A549 (cell line): ENCODE measurements at regions not wholly inside any gene's neighbourhood (a gene's known extent, or its start where the extent isn't known, plus 50 kb on each side); places are given as distances from the start of the nearest gene placed in this dataset.

Source experiments
- ATAC-seq, 2 experiments: fragments of 200-7000 bp in 1 of 2; fragments of >200 bp in 1 of 2; cut with Nextera tagmentation in 1 of 2; cut with Tn5 transposase in 1 of 2; 3 replicates each; pipeline versions ENCODE4 v1.8.0 to v1.9.1; 2018 to 2020; ENCODE audit warnings: mild to moderate bottlenecking in 1 of 2, moderate library complexity in 1 of 2
- CTCF ChIA-PET: fragments of 300-600 bp; sonication (Branson Sonifier 250); formaldehyde crosslinking; extraction: SDS; loops from one replicate; lab custom pipeline; 2021; ENCODE audit warnings: antibody characterized with exemption, inconsistent platforms; lab: Yijun Ruan, JAX
- POLR2A ChIA-PET: fragments of 350-600 bp; formaldehyde crosslinking; extraction: SDS; loops from one replicate; lab custom pipeline; 2021; ENCODE audit warnings: antibody characterized with exemption, inconsistent platforms; lab: Yijun Ruan, JAX
- DNase-seq, 2 experiments: peaks; one replicate each; pipeline versions ENCODE4 v3.0.0 to v3.0.0-alpha.2; 2011 to 2016; ENCODE audit warnings: low read depth in 1 of 2, low spot score in 1 of 2
- FAIRE-seq: peaks from 2 replicates; lab custom pipeline; 2011; peaks lifted over from hg19 to GRCh38; lab: Jason Lieb, UNC
- H3K27ac ChIP-seq, 2 experiments: fragments of >200 bp; sonication (Bioruptor Twin); formaldehyde crosslinking; 3 replicates each; pipeline ENCODE4 v1.5.1; 2016 to 2017
- H3K4me1 ChIP-seq: fragments of >200 bp; sonication (Bioruptor Twin); formaldehyde crosslinking; 3 replicates; pipeline ENCODE4 v1.6.1; 2016
- H3K4me2 ChIP-seq: fragments of >200 bp; sonication (Bioruptor Twin); formaldehyde crosslinking; 3 replicates; pipeline ENCODE4 v1.6.1; 2016
- H3K4me3 ChIP-seq: fragments of >200 bp; sonication (Bioruptor Twin); formaldehyde crosslinking; 3 replicates; pipeline ENCODE4 v1.5.1; 2016
- H3K9me3 ChIP-seq: fragments of >200 bp; sonication (Bioruptor Twin); formaldehyde crosslinking; 3 replicates; pipeline ENCODE4 v1.6.1; 2016
- BHLHE40 ChIP-seq: IDR thresholded peaks from 2 replicates; pipeline ENCODE4 v1.6.1; 2012; ENCODE audit warnings: low read depth, low read length, inconsistent platforms
- CBX8 ChIP-seq: fragments of 200-600 bp; sonication (generic); IDR thresholded peaks from 2 replicates; pipeline ENCODE4 v1.6.1; 2016
- CEBPB ChIP-seq, 2 experiments: fragments of >200 bp in 1 of 2; sonication (Bioruptor Twin) in 1 of 2; formaldehyde crosslinking in 1 of 2; IDR thresholded peaks; 2 replicates each; pipeline ENCODE4 v1.6.1; 2012 to 2016
- EHF ChIP-seq: fragments of 250-450 bp; sonication (Bioruptor Pico); IDR thresholded peaks from 2 replicates; pipeline ENCODE4 v1.5.0; 2020; ENCODE audit warnings: mild to moderate bottlenecking
- EHMT2 ChIP-seq: fragments of 200-600 bp; sonication (generic); IDR thresholded peaks from 2 replicates; pipeline ENCODE4 v1.6.1; 2016; ENCODE audit warnings: antibody characterized with exemption, low read depth, mild to moderate bottlenecking, moderate library complexity
- FOSB ChIP-seq: fragments of 250-450 bp; sonication (Bioruptor Pico); IDR thresholded peaks from 2 replicates; pipeline ENCODE4 v1.5.0; 2020; ENCODE audit warnings: mild to moderate bottlenecking, moderate library complexity
- FOSL2 ChIP-seq, 2 experiments: fragments of 450-650 bp in 1 of 2; fragments of >200 bp in 1 of 2; sonication (Bioruptor Twin) in 1 of 2; formaldehyde crosslinking; IDR thresholded peaks; 2 replicates each; pipeline versions ENCODE4 v1.5.0 to v1.6.1; 2016 to 2020; ENCODE audit warnings: mild to moderate bottlenecking in 1 of 2, moderate library complexity in 1 of 2
- HDAC2 ChIP-seq: fragments of 200-600 bp; sonication (generic); IDR thresholded peaks from 2 replicates; pipeline ENCODE4 v1.6.1; 2016
- HEYL ChIP-seq: fragments of 250-450 bp; sonication (Bioruptor Pico); IDR thresholded peaks from 2 replicates; pipeline ENCODE4 v1.8.0; 2021; ENCODE audit warnings: mild to moderate bottlenecking, moderate library complexity
- HOXB5 ChIP-seq: fragments of 250-450 bp; sonication (Bioruptor Pico); IDR thresholded peaks from 2 replicates; pipeline ENCODE4 v1.5.0; 2020; ENCODE audit warnings: mild to moderate bottlenecking, moderate library complexity
- KDM1A ChIP-seq: fragments of 200-600 bp; sonication (generic); IDR thresholded peaks from 2 replicates; pipeline ENCODE4 v1.6.1; 2016; ENCODE audit warnings: low read depth, mild to moderate bottlenecking
- KDM5A ChIP-seq: fragments of 200-600 bp; sonication (generic); IDR thresholded peaks from 2 replicates; pipeline ENCODE4 v1.6.1; 2016; ENCODE audit warnings: antibody characterized with exemption, mild to moderate bottlenecking
- MAZ ChIP-seq: fragments of 150-350 bp; IDR thresholded peaks from 2 replicates; pipeline ENCODE4 v1.6.1; 2014; ENCODE audit warnings: antibody characterized with exemption, low read depth, low read length, borderline replicate concordance
- MYC ChIP-seq: IDR thresholded peaks from 2 replicates; pipeline ENCODE4 v1.6.1; 2012; ENCODE audit warnings: mild to moderate bottlenecking, inconsistent platforms, low read length, improper control_type of control experiment, borderline replicate concordance
- NR3C1 ChIP-seq: fragments of >200 bp; sonication (Bioruptor Twin); formaldehyde crosslinking; IDR thresholded peaks from 3 replicates; pipeline ENCODE4 v1.6.1; 2017
- PHF8 ChIP-seq: fragments of 200-600 bp; sonication (generic); IDR thresholded peaks from 2 replicates; pipeline ENCODE4 v1.6.1; 2016; ENCODE audit warnings: low read depth, mild to moderate bottlenecking, antibody characterized with exemption, moderate library complexity, borderline replicate concordance
- POLR2A ChIP-seq: IDR thresholded peaks from 2 replicates; pipeline ENCODE4 v1.6.1; 2012; ENCODE audit warnings: mild to moderate bottlenecking, low read length
- POLR2AphosphoS2 ChIP-seq: conservative IDR thresholded peaks from 2 replicates; pipeline ENCODE4 v1.6.1; 2012; ENCODE audit warnings: low read length, improper control_type of control experiment, inconsistent platforms
- RAD21 ChIP-seq, 2 experiments: fragments of >200 bp in 1 of 2; sonication (Bioruptor Twin) in 1 of 2; formaldehyde crosslinking in 1 of 2; IDR thresholded peaks in 1 of 2; conservative IDR thresholded peaks in 1 of 2; 2 replicates in 1 of 2; 3 replicates in 1 of 2; pipeline ENCODE4 v1.6.1; 2012 to 2018; ENCODE audit warnings: inconsistent platforms in 1 of 2
- RCOR1 ChIP-seq: fragments of 150-350 bp; IDR thresholded peaks from 2 replicates; pipeline ENCODE4 v1.6.1; 2014; ENCODE audit warnings: antibody characterized with exemption, low read length, low read depth
- TFCP2L1 ChIP-seq: fragments of 250-450 bp; sonication (Bioruptor Pico); IDR thresholded peaks from 2 replicates; pipeline ENCODE4 v1.5.0; 2021; ENCODE audit warnings: mild to moderate bottlenecking
- TP53 ChIP-seq: fragments of 250-450 bp; sonication (Bioruptor Pico); IDR thresholded peaks from 2 replicates; pipeline ENCODE4 v1.5.0; 2021; ENCODE audit warnings: mild to moderate bottlenecking, moderate library complexity
- ZC3H11A ChIP-seq: fragments of 450-650 bp; IDR thresholded peaks from 2 replicates; pipeline ENCODE4 v1.6.1; 2014; ENCODE audit warnings: antibody characterized with exemption, mild to moderate bottlenecking
- ZFP36 ChIP-seq: fragments of 450-650 bp; IDR thresholded peaks from 2 replicates; pipeline ENCODE4 v1.6.1; 2014; ENCODE audit warnings: borderline replicate concordance; ENCODE audit not compliant: partially characterized antibody
- ZNF302 ChIP-seq: fragments of 250-450 bp; sonication (Bioruptor Pico); IDR thresholded peaks from 2 replicates; pipeline ENCODE4 v1.9.0; 2021; ENCODE audit warnings: inconsistent platforms, mild to moderate bottlenecking, moderate library complexity
- ZSCAN20 ChIP-seq: fragments of 250-450 bp; sonication (Bioruptor Pico); IDR thresholded peaks from 2 replicates; pipeline ENCODE4 v1.8.0; 2022; ENCODE audit warnings: mild to moderate bottlenecking, moderate library complexity
- WGBS: methylation state at CpG from one replicate; pipeline ENCODE4 v1.1.6; 2017; ENCODE audit errors: missing lambda C conversion rate; 5-methylcytosine and 5-hydroxymethylcytosine counted together
- TF ChIP-seq, protein P1 (sequence below): fragments of >200 bp; sonication (Bioruptor Twin); formaldehyde crosslinking; IDR thresholded peaks from 3 replicates; pipeline ENCODE4 v1.5.1; 2016
- TF ChIP-seq, protein P2 (sequence below): fragments of 250-450 bp; sonication (Bioruptor Pico); IDR thresholded peaks from 2 replicates; pipeline ENCODE4 v1.5.0; 2021; ENCODE audit warnings: mild to moderate bottlenecking, moderate library complexity, borderline replicate concordance

DNA sequence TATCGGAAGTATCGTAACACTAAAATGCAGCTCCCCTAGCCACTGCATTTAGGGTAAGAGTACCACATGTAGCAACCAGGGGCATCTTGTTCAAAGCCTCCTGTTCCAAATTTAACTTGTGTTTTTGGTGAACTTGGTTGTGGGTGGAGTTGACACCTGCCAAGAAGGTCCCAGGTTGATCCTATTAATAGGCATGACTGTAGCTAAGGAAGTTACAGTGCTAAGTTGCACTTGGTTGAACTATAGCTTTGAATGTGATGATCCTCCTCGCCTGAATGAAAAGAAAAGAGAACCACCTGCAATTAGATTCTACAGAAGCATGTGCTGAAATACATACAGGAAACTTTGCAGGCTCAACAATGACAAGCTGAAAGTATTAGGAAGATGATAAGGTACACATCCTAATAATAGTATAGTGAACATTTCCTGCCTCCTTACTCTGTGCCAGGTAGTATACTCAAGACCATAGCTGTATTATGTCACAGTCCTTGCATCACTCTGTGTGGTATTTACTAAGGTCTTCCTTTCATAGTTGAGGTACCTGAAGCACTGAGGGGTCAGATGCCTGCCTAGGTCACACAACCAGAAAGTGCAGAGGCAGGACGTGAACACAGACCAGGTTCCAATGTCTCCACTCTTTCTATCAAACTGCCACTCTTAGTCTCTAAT is 64.5 kb upstream of the PIP5K1B start:
- CTCF ChIA-PET, result no interaction called here
- Histone ChIP-seq H3K9me3 (no peaks in the 10 kb centered on the region), H3K27ac (no peak overlapping the region), H3K4me3 (no peak overlapping the region), H3K4me1 (no peaks in the 10 kb centered on the region), H3K4me2 (no peak overlapping the region)
- 46% methylated on average over 4 of the region's 4 CpGs for whole genome bisulfite sequencing
- DNase-seq, result no peak
- POLR2A ChIA-PET, result no interaction called here
- TF ChIP-seq POLR2AphosphoS2 (no peak), HDAC2 (no peak), EHF (CRISPR knock-in tag) (no peak), ZNF302 (CRISPR knock-in tag) (no peak), RCOR1 (no peak), TP53 (CRISPR knock-in tag) (no peak), ZSCAN20 (CRISPR knock-in tag) (no peak), KDM1A (no peak), HOXB5 (no peak), PHF8 (no peak), POLR2A (no peak), CEBPB (IDR thresholded peaks at IDR 0.05) (no peak)
- no peak for ATAC-seq
- FAIRE-seq, result no peak

DNA sequence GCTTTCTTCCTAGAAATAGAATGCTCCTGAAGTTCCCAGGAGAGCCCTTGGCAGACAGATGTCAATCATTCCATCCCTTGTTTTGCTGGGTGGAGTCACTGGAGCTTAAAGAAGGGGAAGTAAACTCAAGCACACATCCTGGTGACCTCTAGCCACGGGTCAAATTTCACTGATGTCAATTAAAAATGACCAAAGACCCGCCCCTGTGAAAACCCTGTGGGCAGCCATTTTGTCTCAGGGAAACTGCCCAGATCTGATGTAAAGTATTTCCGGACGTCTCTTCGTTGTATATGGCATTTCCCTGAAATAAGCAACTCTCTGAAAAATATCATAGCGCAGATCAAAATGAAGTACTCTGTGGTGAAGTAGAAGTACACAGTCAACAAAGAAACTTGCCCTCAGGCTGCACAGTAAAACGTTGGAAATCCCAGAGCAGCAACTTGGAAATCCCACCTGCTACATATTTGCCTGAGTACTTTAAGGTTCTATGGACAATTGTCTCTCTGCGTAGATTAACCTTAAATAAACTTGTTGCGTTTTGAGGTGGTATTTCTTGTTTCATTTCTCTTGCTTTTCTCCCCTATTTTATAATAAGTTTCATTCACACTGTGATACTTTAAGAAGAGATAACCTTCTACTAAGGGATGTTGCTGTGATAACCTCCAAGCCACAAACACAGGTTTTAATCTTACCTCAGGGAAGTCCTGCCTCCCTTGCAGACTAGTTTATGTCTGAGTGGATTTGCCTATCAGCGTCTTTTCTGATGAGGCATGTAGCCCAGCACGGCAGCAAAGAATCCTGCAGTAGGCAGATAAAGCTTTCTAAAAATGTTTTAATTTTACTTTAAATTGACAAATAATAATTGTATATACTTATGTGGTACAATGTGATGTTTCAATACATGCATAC is 60.9 kb upstream of the PIP5K1B start:
- TF ChIP-seq KDM1A, result no peak
- TF ChIP-seq, protein P1, sequence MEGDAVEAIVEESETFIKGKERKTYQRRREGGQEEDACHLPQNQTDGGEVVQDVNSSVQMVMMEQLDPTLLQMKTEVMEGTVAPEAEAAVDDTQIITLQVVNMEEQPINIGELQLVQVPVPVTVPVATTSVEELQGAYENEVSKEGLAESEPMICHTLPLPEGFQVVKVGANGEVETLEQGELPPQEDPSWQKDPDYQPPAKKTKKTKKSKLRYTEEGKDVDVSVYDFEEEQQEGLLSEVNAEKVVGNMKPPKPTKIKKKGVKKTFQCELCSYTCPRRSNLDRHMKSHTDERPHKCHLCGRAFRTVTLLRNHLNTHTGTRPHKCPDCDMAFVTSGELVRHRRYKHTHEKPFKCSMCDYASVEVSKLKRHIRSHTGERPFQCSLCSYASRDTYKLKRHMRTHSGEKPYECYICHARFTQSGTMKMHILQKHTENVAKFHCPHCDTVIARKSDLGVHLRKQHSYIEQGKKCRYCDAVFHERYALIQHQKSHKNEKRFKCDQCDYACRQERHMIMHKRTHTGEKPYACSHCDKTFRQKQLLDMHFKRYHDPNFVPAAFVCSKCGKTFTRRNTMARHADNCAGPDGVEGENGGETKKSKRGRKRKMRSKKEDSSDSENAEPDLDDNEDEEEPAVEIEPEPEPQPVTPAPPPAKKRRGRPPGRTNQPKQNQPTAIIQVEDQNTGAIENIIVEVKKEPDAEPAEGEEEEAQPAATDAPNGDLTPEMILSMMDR, result no peak
- no peak for TF ChIP-seq ZFP36
- TF ChIP-seq MAZ, result no peak
- no peak for TF ChIP-seq FOSL2 (IDR thresholded peaks at IDR 0.05)
- no peak for TF ChIP-seq FOSL2 (CRISPR knock-in tag; IDR thresholded peaks at IDR 0.05)
- no peak for TF ChIP-seq RAD21 (conservative IDR thresholded peaks at IDR 0.05 in 1 of 2, IDR thresholded peaks at IDR 0.05 in 1 of 2)
- no peak for TF ChIP-seq ZC3H11A
- no peak for TF ChIP-seq HEYL (CRISPR knock-in tag)
- TF ChIP-seq TFCP2L1 (CRISPR knock-in tag), result no peak
- no peak for ATAC-seq
- H3K4me3 ChIP-seq, result no peak overlapping the region
- ChIA-PET CTCF (no interaction called here), POLR2A (no interaction called here)
- H3K9me3 ChIP-seq, result no peaks in the 10 kb centered on the region
- FAIRE-seq, result no peak
- H3K4me1 ChIP-seq, result no peaks in the 10 kb centered on the region
- WGBS, result 41% methylated on average over 11 of the region's 11 CpGs
- H3K27ac ChIP-seq, result no peak overlapping the region
- no peak overlapping the region for H3K4me2 ChIP-seq
- DNase-seq, result no peak

DNA sequence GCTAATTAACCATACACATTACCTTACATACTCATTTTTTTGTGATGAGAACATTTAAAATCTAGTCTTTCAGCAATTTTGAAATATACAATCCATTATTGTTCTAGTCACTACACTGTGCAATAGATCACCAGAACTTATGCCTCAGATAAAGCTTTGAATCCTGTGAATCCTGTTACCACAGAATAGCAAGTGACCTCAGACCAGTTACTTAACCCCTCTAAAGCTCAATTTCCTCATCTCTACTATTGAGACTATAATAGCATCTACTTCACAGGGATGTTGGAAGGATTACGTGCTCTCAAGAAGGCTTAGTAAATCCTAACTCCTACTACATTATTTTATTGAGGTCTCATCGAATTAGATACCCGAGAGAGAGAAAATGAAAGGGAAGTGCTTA is 60.2 kb upstream of the PIP5K1B start:
- H3K27ac ChIP-seq, result no peak overlapping the region
- H3K9me3 ChIP-seq, result no peaks in the 10 kb centered on the region
- POLR2A ChIA-PET, result no interaction called here
- TF ChIP-seq NR3C1 (no peak), RCOR1 (no peak), MYC (no peak), RAD21 (conservative IDR thresholded peaks at IDR 0.05 in 1 of 2, IDR thresholded peaks at IDR 0.05 in 1 of 2) (no peak), FOSB (CRISPR knock-in tag) (no peak), CBX8 (no peak), KDM5A (no peak), KDM1A (no peak), ZSCAN20 (CRISPR knock-in tag) (no peak), BHLHE40 (no peak), EHMT2 (no peak)
- TF ChIP-seq, protein P2, sequence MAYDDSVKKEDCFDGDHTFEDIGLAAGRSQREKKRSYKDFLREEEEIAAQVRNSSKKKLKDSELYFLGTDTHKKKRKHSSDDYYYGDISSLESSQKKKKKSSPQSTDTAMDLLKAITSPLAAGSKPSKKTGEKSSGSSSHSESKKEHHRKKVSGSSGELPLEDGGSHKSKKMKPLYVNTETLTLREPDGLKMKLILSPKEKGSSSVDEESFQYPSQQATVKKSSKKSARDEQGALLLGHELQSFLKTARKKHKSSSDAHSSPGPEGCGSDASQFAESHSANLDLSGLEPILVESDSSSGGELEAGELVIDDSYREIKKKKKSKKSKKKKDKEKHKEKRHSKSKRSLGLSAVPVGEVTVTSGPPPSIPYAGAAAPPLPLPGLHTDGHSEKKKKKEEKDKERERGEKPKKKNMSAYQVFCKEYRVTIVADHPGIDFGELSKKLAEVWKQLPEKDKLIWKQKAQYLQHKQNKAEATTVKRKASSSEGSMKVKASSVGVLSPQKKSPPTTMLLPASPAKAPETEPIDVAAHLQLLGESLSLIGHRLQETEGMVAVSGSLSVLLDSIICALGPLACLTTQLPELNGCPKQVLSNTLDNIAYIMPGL (CRISPR knock-in tag), result no peak
- H3K4me3 ChIP-seq, result no peak overlapping the region
- H3K4me1 ChIP-seq, result no peaks in the 10 kb centered on the region
- FAIRE-seq (no peak), DNase-seq (no peak), ATAC-seq (no peak)
- WGBS, result 22% methylated on average over 3 of the region's 3 CpGs
- CTCF ChIA-PET, result no interaction called here
- no peak overlapping the region for H3K4me2 ChIP-seq
